ENCODE measurements at regions not wholly inside any gene's neighbourhood (a gene's known extent, or its start where the extent isn't known, plus 50 kb on each side); places are given as distances from the start of the nearest gene placed in this dataset.

DNA sequence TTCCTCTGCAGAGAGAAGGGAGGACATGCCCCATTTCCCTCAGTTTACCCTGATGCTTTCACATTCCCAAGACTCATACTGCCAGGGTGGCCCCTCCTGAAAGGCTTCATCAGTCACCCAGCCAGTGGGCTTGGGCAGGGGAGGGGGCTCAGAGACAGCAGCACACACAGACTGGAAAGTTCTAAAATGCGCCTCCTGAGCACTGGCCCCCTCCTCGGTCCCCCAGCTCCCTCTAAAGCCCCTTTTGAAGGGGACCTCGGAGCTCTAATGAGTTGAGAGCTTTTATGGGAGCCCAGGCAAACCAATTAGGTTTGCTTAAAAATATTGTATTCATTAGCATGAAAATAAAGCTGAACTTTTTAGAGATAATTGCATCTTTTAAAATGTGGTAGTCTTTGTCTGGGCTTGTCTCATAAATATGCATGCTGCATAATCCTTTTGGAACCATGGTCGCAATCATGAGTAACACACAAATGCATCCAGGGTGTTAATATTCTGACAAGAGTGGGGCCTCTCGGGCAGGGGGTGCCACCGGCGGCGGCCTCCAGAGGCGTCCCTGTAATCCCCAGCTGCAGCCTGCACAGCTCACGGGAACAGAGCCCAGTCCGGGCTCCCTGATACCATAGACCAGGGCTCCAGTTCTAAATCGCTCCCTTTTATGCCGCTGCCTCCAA lies 78.5 kb downstream of the RPLP1 start:
- Histone ChIP-seq H4K20me1 (ENCODE audit: insufficient read depth, low read length) (no peaks in the 10 kb centered on the region), H3K9me3 (ENCODE audit: low read length) (no peaks in the 10 kb centered on the region), H3F3A (ENCODE audit: insufficient read depth, low read length) (no peaks in the 10 kb centered on the region), H3K9ac (ENCODE audit: low read length) (no peak overlapping the region), H3K27ac (ENCODE audit: low read depth, low read length, poor library complexity, severe bottlenecking) (no peak overlapping the region), H3K27me3 (ENCODE audit: insufficient read depth, low read length) (peaks cover 5% of the 10 kb centered on the region; the same call in 1 of the 2 replicates), H3K4me1 (ENCODE audit: insufficient read depth, low read length, severe bottlenecking) (no peaks in the 10 kb centered on the region), H2AFZ (ENCODE audit: low read length) (no peak overlapping the region), H3K4me3 (ENCODE audit: low read depth, low read length, poor library complexity, severe bottlenecking) (no peak overlapping the region), H3K36me3 (ENCODE audit: insufficient read depth, low read length) (no peaks in the 10 kb centered on the region), H3K79me2 (ENCODE audit: insufficient read depth, low read length) (no peaks in the 10 kb centered on the region), H3K4me2 (ENCODE audit: low read length) (no peak overlapping the region), H3K9me2 (ENCODE audit: low read depth, low read length) (no peaks in the 10 kb centered on the region)
- TF ChIP-seq, protein P1, sequence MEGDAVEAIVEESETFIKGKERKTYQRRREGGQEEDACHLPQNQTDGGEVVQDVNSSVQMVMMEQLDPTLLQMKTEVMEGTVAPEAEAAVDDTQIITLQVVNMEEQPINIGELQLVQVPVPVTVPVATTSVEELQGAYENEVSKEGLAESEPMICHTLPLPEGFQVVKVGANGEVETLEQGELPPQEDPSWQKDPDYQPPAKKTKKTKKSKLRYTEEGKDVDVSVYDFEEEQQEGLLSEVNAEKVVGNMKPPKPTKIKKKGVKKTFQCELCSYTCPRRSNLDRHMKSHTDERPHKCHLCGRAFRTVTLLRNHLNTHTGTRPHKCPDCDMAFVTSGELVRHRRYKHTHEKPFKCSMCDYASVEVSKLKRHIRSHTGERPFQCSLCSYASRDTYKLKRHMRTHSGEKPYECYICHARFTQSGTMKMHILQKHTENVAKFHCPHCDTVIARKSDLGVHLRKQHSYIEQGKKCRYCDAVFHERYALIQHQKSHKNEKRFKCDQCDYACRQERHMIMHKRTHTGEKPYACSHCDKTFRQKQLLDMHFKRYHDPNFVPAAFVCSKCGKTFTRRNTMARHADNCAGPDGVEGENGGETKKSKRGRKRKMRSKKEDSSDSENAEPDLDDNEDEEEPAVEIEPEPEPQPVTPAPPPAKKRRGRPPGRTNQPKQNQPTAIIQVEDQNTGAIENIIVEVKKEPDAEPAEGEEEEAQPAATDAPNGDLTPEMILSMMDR (IDR thresholded peaks at IDR 0.05; ENCODE audit: low read length), result no peak
- no peak for TF ChIP-seq EZH2 (IDR thresholded peaks at IDR 0.05; ENCODE audit: borderline replicate concordance, low read length)

DNA sequence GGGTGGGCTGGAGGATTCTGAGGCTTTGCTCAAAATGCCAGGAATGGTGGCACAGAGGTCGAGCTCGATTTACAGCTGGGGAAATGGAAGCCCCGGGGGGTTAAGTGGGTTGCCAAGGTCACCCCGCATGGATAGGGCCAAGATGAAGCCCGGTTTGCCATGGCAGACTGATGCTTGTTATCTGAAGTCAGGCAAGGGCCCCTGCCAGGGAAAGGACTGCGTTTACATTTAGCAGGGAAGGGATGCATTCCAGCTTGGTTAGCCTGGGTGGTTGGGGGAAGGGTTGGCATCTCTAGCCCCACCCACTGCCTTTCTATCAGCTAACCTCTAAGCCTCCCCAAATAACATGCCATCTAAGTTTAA lies 79.0 kb downstream of the RPLP1 start:
- H3K9me3 ChIP-seq (ENCODE audit: low read length), result no peaks in the 10 kb centered on the region
- H3K9me2 ChIP-seq (ENCODE audit: low read depth, low read length), result no peaks in the 10 kb centered on the region
- no peak overlapping the region for H3K9ac ChIP-seq (ENCODE audit: low read length)
- no peaks in the 10 kb centered on the region for H4K20me1 ChIP-seq (ENCODE audit: insufficient read depth, low read length)
- no peak overlapping the region for H3K27ac ChIP-seq (ENCODE audit: low read depth, low read length, poor library complexity, severe bottlenecking)
- no peaks in the 10 kb centered on the region for H3K4me1 ChIP-seq (ENCODE audit: insufficient read depth, low read length, severe bottlenecking)
- H3K36me3 ChIP-seq (ENCODE audit: insufficient read depth, low read length), result no peaks in the 10 kb centered on the region
- H2AFZ ChIP-seq (ENCODE audit: low read length), result no peak overlapping the region
- peaks cover 5% of the 10 kb centered on the region; the same call in 1 of the 2 replicates for H3K27me3 ChIP-seq (ENCODE audit: insufficient read depth, low read length)
- H3K4me3 ChIP-seq (ENCODE audit: low read depth, low read length, poor library complexity, severe bottlenecking), result no peak overlapping the region
- H3F3A ChIP-seq (ENCODE audit: insufficient read depth, low read length), result no peaks in the 10 kb centered on the region
- H3K79me2 ChIP-seq (ENCODE audit: insufficient read depth, low read length), result no peaks in the 10 kb centered on the region
- H3K4me2 ChIP-seq (ENCODE audit: low read length), result no peak overlapping the region
- no peak for TF ChIP-seq EZH2 (IDR thresholded peaks at IDR 0.05; ENCODE audit: borderline replicate concordance, low read length)
- TF ChIP-seq, protein P1 (IDR thresholded peaks at IDR 0.05; ENCODE audit: low read length), result no peak

DNA sequence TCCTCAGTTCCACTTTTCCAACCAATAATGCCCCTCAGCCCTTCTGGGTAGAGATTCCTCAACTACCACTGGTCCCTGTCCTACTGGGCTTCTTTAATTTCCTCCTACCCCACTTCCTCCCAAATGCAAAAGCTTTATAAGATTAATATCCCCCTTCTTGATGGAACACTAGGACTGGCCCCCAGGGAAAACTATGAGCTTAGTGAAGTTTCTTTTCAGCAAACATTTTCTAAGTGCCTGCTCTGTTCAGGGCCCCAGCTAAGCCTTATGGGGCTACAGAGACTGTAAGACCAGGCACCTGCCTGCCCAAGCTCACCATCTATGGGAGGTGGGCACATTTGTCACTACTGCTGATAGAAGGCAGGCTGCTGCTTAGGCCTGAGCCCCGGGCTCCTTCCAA lies 79.4 kb downstream of the RPLP1 start:
- H3K27me3 ChIP-seq (ENCODE audit: insufficient read depth, low read length), result peaks cover 5% of the 10 kb centered on the region; the same call in 1 of the 2 replicates
- H4K20me1 ChIP-seq (ENCODE audit: insufficient read depth, low read length), result no peaks in the 10 kb centered on the region
- no peaks in the 10 kb centered on the region for H3K9me2 ChIP-seq (ENCODE audit: low read depth, low read length)
- H3K4me2 ChIP-seq (ENCODE audit: low read length), result no peak overlapping the region
- H3K27ac ChIP-seq (ENCODE audit: low read depth, low read length, poor library complexity, severe bottlenecking), result no peak overlapping the region
- H3K4me3 ChIP-seq (ENCODE audit: low read depth, low read length, poor library complexity, severe bottlenecking), result no peak overlapping the region
- no peaks in the 10 kb centered on the region for H3F3A ChIP-seq (ENCODE audit: insufficient read depth, low read length)
- no peaks in the 10 kb centered on the region for H3K4me1 ChIP-seq (ENCODE audit: insufficient read depth, low read length, severe bottlenecking)
- H2AFZ ChIP-seq (ENCODE audit: low read length), result no peak overlapping the region
- no peaks in the 10 kb centered on the region for H3K9me3 ChIP-seq (ENCODE audit: low read length)
- H3K9ac ChIP-seq (ENCODE audit: low read length), result no peak overlapping the region
- no peaks in the 10 kb centered on the region for H3K79me2 ChIP-seq (ENCODE audit: insufficient read depth, low read length)
- TF ChIP-seq, protein P1 (IDR thresholded peaks at IDR 0.05; ENCODE audit: low read length), result no peak
- TF ChIP-seq EZH2 (IDR thresholded peaks at IDR 0.05; ENCODE audit: borderline replicate concordance, low read length), result no peak
- no peaks in the 10 kb centered on the region for H3K36me3 ChIP-seq (ENCODE audit: insufficient read depth, low read length)
